ENCODE measurements at regions not wholly inside any gene's neighbourhood (a gene's known extent, or its start where the extent isn't known, plus 50 kb on each side); places are given as distances from the start of the nearest gene placed in this dataset.

- H3K36me3 ChIP-seq (ENCODE audit: low read depth), result no peaks in the 10 kb centered on the region
- DNase-seq (ENCODE audit: low spot score) (no peak), ATAC-seq (ENCODE audit: low read depth) (no peak)
- H3K27me3 ChIP-seq (ENCODE audit: insufficient read depth, poor library complexity, severe bottlenecking), result no peaks in the 10 kb centered on the region
- TF ChIP-seq, protein P1, sequence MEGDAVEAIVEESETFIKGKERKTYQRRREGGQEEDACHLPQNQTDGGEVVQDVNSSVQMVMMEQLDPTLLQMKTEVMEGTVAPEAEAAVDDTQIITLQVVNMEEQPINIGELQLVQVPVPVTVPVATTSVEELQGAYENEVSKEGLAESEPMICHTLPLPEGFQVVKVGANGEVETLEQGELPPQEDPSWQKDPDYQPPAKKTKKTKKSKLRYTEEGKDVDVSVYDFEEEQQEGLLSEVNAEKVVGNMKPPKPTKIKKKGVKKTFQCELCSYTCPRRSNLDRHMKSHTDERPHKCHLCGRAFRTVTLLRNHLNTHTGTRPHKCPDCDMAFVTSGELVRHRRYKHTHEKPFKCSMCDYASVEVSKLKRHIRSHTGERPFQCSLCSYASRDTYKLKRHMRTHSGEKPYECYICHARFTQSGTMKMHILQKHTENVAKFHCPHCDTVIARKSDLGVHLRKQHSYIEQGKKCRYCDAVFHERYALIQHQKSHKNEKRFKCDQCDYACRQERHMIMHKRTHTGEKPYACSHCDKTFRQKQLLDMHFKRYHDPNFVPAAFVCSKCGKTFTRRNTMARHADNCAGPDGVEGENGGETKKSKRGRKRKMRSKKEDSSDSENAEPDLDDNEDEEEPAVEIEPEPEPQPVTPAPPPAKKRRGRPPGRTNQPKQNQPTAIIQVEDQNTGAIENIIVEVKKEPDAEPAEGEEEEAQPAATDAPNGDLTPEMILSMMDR (IDR thresholded peaks at IDR 0.05; ENCODE audit: poor library complexity, severe bottlenecking), result no peak
- peaks cover 10% of the 10 kb centered on the region for H3K4me1 ChIP-seq (ENCODE audit: insufficient read depth, poor library complexity, severe bottlenecking)
- H3K9me3 ChIP-seq (ENCODE audit: severe bottlenecking), result peaks cover 5% of the 10 kb centered on the region
- no peak overlapping the region for H3K27ac ChIP-seq (ENCODE audit: poor library complexity, severe bottlenecking)
- H3K4me3 ChIP-seq (ENCODE audit: severe bottlenecking), result no peak overlapping the region
These were observed 61.2 kb upstream of the PROK2 start for GRCh38 chr3:71846185-71846584.

- Histone ChIP-seq H3K4me3 (ENCODE audit: severe bottlenecking) (no peak overlapping the region), H3K27me3 (ENCODE audit: insufficient read depth, poor library complexity, severe bottlenecking) (no peaks in the 10 kb centered on the region), H3K27ac (ENCODE audit: poor library complexity, severe bottlenecking) (no peak overlapping the region), H3K4me1 (ENCODE audit: insufficient read depth, poor library complexity, severe bottlenecking) (no peaks in the 10 kb centered on the region), H3K36me3 (ENCODE audit: low read depth) (no peaks in the 10 kb centered on the region), H3K9me3 (ENCODE audit: severe bottlenecking) (no peaks in the 10 kb centered on the region)
- ATAC-seq (ENCODE audit: low read depth) (no peak), DNase-seq (ENCODE audit: low spot score) (no peak)
- TF ChIP-seq, protein P1 (IDR thresholded peaks at IDR 0.05; ENCODE audit: poor library complexity, severe bottlenecking), result no peak
These were observed 58.1 kb upstream of the PROK2 start for GRCh38 chr3:71843071-71843470.

DNA sequence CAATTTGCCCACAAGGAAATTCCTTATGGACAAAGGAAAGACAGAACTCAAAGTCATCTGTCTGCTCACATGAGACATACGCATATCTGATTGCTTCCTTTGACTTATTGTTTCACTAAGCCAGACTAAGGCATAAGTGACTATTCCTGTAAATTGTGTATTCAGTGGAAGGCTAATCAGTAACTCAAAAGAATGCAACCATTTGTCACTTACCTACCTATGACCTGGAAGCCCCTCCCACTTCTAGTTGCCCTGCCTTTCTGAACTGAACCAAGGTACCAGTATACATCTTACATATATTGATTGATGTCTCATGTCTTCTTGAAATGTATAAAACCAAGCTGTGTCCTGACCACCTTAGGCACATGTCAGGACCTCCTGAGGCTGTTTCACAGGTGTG is 53.5 kb upstream of the PROK2 start:
- no peaks in the 10 kb centered on the region for H3K27me3 ChIP-seq (ENCODE audit: insufficient read depth, poor library complexity, severe bottlenecking)
- TF ChIP-seq, protein P1 (IDR thresholded peaks at IDR 0.05; ENCODE audit: poor library complexity, severe bottlenecking), result no peak
- H3K4me3 ChIP-seq (ENCODE audit: severe bottlenecking), result no peak overlapping the region
- no peaks in the 10 kb centered on the region for H3K9me3 ChIP-seq (ENCODE audit: severe bottlenecking)
- no peaks in the 10 kb centered on the region for H3K4me1 ChIP-seq (ENCODE audit: insufficient read depth, poor library complexity, severe bottlenecking)
- DNase-seq (ENCODE audit: low spot score) (no peak), ATAC-seq (ENCODE audit: low read depth) (no peak)
- no peak overlapping the region for H3K27ac ChIP-seq (ENCODE audit: poor library complexity, severe bottlenecking)
- H3K36me3 ChIP-seq (ENCODE audit: low read depth), result no peaks in the 10 kb centered on the region
